ENCODE measurements at regions not wholly inside any gene's neighbourhood (a gene's known extent, or its start where the extent isn't known, plus 50 kb on each side); places are given as distances from the start of the nearest gene placed in this dataset.

DNA sequence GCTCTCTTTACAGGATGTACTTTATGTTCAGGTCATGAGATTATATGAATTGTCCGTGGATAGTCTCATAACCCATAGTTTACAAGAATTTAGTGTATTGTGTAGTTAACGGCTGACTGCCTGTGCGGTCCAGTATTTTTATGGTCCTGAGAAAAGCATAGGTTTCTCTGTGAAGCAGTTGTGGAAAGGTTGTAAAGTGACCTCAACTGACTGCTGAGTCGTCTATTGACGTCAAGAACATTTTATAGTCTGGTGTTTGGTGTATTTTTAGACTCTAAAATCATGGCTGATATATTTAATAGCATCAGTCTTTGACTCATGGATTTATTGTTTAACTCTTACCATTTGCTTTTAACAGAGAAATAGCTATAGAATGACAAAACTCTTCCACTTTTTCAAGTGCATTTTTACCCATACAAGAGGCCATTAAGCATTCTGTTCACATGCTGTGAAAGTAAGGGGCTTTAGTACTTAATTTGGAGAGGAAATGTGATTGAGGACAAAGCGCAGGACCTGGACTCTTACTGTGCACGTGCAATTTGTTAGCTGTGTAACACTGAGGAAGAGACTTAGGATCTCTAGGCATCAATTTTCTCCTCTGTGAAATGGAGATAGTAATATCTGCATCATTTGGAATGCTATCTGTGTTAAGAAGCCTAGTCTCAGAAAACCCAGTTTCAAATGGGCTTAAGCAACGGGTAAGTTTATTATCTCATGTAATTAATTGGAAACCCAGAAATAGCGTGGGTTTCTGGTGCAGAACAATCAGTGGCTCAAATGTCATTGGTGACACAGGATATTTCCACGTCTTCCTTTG is 240.8 kb downstream of the NFKBIZ start:
- Histone ChIP-seq H3K27ac (no peak overlapping the region), H3K9me3 (ENCODE audit: severe bottlenecking) (no peaks in the 10 kb centered on the region), H3K36me3 (no peaks in the 10 kb centered on the region), H3K27me3 (ENCODE audit: insufficient read depth, low read depth, severe bottlenecking) (no peaks in the 10 kb centered on the region), H3K4me3 (ENCODE audit: low read depth, low read length) (no peak overlapping the region)
- no peak for DNase-seq
- TF ChIP-seq, protein P1, sequence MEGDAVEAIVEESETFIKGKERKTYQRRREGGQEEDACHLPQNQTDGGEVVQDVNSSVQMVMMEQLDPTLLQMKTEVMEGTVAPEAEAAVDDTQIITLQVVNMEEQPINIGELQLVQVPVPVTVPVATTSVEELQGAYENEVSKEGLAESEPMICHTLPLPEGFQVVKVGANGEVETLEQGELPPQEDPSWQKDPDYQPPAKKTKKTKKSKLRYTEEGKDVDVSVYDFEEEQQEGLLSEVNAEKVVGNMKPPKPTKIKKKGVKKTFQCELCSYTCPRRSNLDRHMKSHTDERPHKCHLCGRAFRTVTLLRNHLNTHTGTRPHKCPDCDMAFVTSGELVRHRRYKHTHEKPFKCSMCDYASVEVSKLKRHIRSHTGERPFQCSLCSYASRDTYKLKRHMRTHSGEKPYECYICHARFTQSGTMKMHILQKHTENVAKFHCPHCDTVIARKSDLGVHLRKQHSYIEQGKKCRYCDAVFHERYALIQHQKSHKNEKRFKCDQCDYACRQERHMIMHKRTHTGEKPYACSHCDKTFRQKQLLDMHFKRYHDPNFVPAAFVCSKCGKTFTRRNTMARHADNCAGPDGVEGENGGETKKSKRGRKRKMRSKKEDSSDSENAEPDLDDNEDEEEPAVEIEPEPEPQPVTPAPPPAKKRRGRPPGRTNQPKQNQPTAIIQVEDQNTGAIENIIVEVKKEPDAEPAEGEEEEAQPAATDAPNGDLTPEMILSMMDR (IDR thresholded peaks at IDR 0.05; ENCODE audit: low read depth, low read length): no peak

- Histone ChIP-seq H3K27ac (no peak overlapping the region), H3K4me3 (ENCODE audit: low read depth, low read length) (no peak overlapping the region), H3K27me3 (ENCODE audit: insufficient read depth, low read depth, severe bottlenecking) (no peaks in the 10 kb centered on the region), H3K9me3 (ENCODE audit: severe bottlenecking) (no peaks in the 10 kb centered on the region), H3K36me3 (no peaks in the 10 kb centered on the region)
- TF ChIP-seq, protein P1 (IDR thresholded peaks at IDR 0.05; ENCODE audit: low read depth, low read length): no peak
- DNase-seq: no peak
These were observed 241.4 kb downstream of the NFKBIZ start for GRCh38 chr3:102090721-102091045.

- TF ChIP-seq, protein P1 (IDR thresholded peaks at IDR 0.05; ENCODE audit: low read depth, low read length): no peak
- H3K36me3 ChIP-seq: no peaks in the 10 kb centered on the region
- H3K9me3 ChIP-seq (ENCODE audit: severe bottlenecking): no peaks in the 10 kb centered on the region
- no peak overlapping the region for H3K27ac ChIP-seq
- H3K4me3 ChIP-seq (ENCODE audit: low read depth, low read length): no peak overlapping the region
- no peak for DNase-seq
- no peaks in the 10 kb centered on the region for H3K27me3 ChIP-seq (ENCODE audit: insufficient read depth, low read depth, severe bottlenecking)
These were observed 242.0 kb downstream of the NFKBIZ start for GRCh38 chr3:102091358-102091757.

GRCh38 chr3:102092617-102093466 is 243.5 kb downstream of the NFKBIZ start:
- Histone ChIP-seq H3K36me3 (no peaks in the 10 kb centered on the region), H3K9me3 (ENCODE audit: severe bottlenecking) (no peaks in the 10 kb centered on the region), H3K27me3 (ENCODE audit: insufficient read depth, low read depth, severe bottlenecking) (no peaks in the 10 kb centered on the region), H3K4me3 (ENCODE audit: low read depth, low read length) (no peak overlapping the region), H3K27ac (no peak overlapping the region)
- DNase-seq: no peak
- TF ChIP-seq, protein P1 (IDR thresholded peaks at IDR 0.05; ENCODE audit: low read depth, low read length): no peak

DNA sequence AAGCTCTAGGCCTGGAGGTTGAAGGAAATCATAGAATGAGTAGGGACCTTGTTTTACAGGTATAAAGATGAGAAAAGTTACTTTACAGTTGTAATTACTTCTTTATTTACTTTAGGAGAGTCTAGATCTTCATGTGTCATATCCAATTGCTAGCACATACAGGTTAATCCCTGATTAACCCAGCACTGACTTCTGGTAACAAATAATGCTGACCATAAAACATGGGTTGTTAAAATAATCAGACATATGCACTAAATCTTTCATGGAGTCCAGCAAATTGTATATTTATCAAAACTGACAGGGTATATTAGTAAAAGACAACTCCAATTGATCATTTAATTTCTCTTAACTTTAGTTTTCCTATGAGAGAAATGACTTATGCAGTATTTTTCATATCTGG is 245.2 kb downstream of the NFKBIZ start:
- H3K9me3 ChIP-seq (ENCODE audit: severe bottlenecking): no peaks in the 10 kb centered on the region
- no peak overlapping the region for H3K4me3 ChIP-seq (ENCODE audit: low read depth, low read length)
- TF ChIP-seq, protein P1 (IDR thresholded peaks at IDR 0.05; ENCODE audit: low read depth, low read length): no peak
- H3K27ac ChIP-seq: no peak overlapping the region
- H3K36me3 ChIP-seq: no peaks in the 10 kb centered on the region
- DNase-seq: no peak
- H3K27me3 ChIP-seq (ENCODE audit: insufficient read depth, low read depth, severe bottlenecking): no peaks in the 10 kb centered on the region
